Ovary (tissue), 7 donors: ENCODE measurements at regions not wholly inside any gene's neighbourhood (a gene's known extent, or its start where the extent isn't known, plus 50 kb on each side); places are given as distances from the start of the nearest gene placed in this dataset.

Source experiments
- DNase-seq, 5 donors: peaks; one replicate each; pipeline ENCODE4 v3.0.0-alpha.2; 2019 to 2020
- H3K27ac ChIP-seq, 2 donors: fragments of 200-600 bp; one replicate each; pipeline versions ENCODE4 v1.5.1 to v1.8.0; 2019 to 2022
- H3K27me3 ChIP-seq: fragments of 200-600 bp; one replicate; pipeline ENCODE4 v1.8.0; 2022
- H3K36me3 ChIP-seq: fragments of 200-600 bp; sonication (generic); one replicate; pipeline ENCODE4 v1.5.1; 2019
- H3K4me1 ChIP-seq: one replicate; pipeline ENCODE4 v1.8.1; 2013; ENCODE audit warnings: mild to moderate bottlenecking, moderate library complexity; ENCODE audit not compliant: insufficient read depth
- H3K4me3 ChIP-seq: fragments of 200-600 bp; sonication (generic); one replicate; pipeline ENCODE4 v1.5.1; 2017
- H3K9me3 ChIP-seq, 2 donors: fragments of 200-600 bp in 1 of 2; sonication (generic) in 1 of 2; one replicate each; pipeline versions ENCODE4 v1.5.1 to v1.8.1; 2013 to 2019; ENCODE audit warnings: mild to moderate bottlenecking in 1 of 2, moderate library complexity in 1 of 2
- EP300 ChIP-seq: sonication (generic); formaldehyde crosslinking; IDR thresholded peaks from one replicate; pipeline ENCODE4 v1.6.1; 2017; ENCODE audit warnings: antibody characterized with exemption
- POLR2A ChIP-seq: fragments of 450-650 bp; IDR thresholded peaks from one replicate; pipeline ENCODE4 v1.6.1; 2017; ENCODE audit warnings: antibody characterized with exemption, mild to moderate bottlenecking, moderate library complexity
- WGBS, 3 donors: extraction: QIAGEN DNeasy Blood & Tissue Kit in 1 of 3; methylation state at CpG; one replicate each; pipeline versions ENCODE4 v1.1.5 to v1.1.7; 2013 to 2017; 5-methylcytosine and 5-hydroxymethylcytosine counted together
- intact Hi-C, 4 donors: fragments of 100-400 bp; cut with DNase I; formaldehyde crosslinking; loops; one replicate each; pipeline versions ENCODE4 v1.11.0 to v1.15.1; 2022 to 2023
- TF ChIP-seq, protein P1 (sequence below), 3 donors: fragments of 450-650 bp in 2 of 3; fragments of 200-600 bp in 1 of 3; IDR thresholded peaks; one replicate each; pipeline versions ENCODE4 v1.5.1 to v1.8.0; 2016 to 2022; ENCODE audit warnings: antibody characterized with exemption in 3 of 3, mild to moderate bottlenecking in 1 of 3
- donor health status: DM: no; HTN: no; CAD: no; lungs with moderate emphysema.
- donor health status: DM: no; HTN: no; CAD: no.
- donor health status: Bipolar disorder and iron deficiency.
- donor health status: DM: no; HTN: no; CAD: no.
- donor health status: DM: yes; HTN: yes; CAD: no.

GRCh38 chr16:14375132-14375491, 254.9 kb downstream of the PARN start:
- Histone ChIP-seq H3K27ac (no peak overlapping the region), H3K27me3 (no peaks in the 10 kb centered on the region), H3K4me1 (peaks cover 4% of the 10 kb centered on the region), H3K4me3 (no peak overlapping the region), H3K9me3 (no peaks in the 10 kb centered on the region), H3K36me3 (no peaks in the 10 kb centered on the region)
- 93 to 97% (median 96%) methylated on average over 8 of the region's 8 CpGs for WGBS, 3 donors
- TF ChIP-seq POLR2A: no peak
- TF ChIP-seq EP300: no peak
- TF ChIP-seq, protein P1, sequence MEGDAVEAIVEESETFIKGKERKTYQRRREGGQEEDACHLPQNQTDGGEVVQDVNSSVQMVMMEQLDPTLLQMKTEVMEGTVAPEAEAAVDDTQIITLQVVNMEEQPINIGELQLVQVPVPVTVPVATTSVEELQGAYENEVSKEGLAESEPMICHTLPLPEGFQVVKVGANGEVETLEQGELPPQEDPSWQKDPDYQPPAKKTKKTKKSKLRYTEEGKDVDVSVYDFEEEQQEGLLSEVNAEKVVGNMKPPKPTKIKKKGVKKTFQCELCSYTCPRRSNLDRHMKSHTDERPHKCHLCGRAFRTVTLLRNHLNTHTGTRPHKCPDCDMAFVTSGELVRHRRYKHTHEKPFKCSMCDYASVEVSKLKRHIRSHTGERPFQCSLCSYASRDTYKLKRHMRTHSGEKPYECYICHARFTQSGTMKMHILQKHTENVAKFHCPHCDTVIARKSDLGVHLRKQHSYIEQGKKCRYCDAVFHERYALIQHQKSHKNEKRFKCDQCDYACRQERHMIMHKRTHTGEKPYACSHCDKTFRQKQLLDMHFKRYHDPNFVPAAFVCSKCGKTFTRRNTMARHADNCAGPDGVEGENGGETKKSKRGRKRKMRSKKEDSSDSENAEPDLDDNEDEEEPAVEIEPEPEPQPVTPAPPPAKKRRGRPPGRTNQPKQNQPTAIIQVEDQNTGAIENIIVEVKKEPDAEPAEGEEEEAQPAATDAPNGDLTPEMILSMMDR (IDR thresholded peaks at IDR 0.05): no peak
- no peak for DNase-seq
- intact Hi-C loops: no loop called here

GRCh38 chr16:14374451-14375131, 255.5 kb downstream of the PARN start:
- no peak for TF ChIP-seq EP300
- TF ChIP-seq POLR2A: no peak
- TF ChIP-seq, protein P1 (IDR thresholded peaks at IDR 0.05): no peak
- Histone ChIP-seq H3K27ac (no peak overlapping the region), H3K27me3 (no peaks in the 10 kb centered on the region), H3K4me3 (no peak overlapping the region), H3K36me3 (no peaks in the 10 kb centered on the region), H3K4me1 (peaks cover 7% of the 10 kb centered on the region), H3K9me3 (no peaks in the 10 kb centered on the region)
- intact Hi-C loops: no loop called here
- WGBS, 3 donors: 85 to 96% (median 91%) methylated on average over 10 to 11 of the region's 11 CpGs
- DNase-seq: no peak

- no peak overlapping the region for H3K27ac ChIP-seq
- TF ChIP-seq POLR2A: no peak
- no peak for TF ChIP-seq EP300
- TF ChIP-seq, protein P1 (IDR thresholded peaks at IDR 0.05): no peak
- 92 to 93% (median 93%) methylated on average over 10 of the region's 10 CpGs for WGBS, 3 donors
- H3K4me3 ChIP-seq: no peak overlapping the region
- peaks cover 7% of the 10 kb centered on the region for H3K4me1 ChIP-seq
- no peaks in the 10 kb centered on the region for H3K9me3 ChIP-seq
- DNase-seq: no peak
- intact Hi-C loops: no loop called here
- no peaks in the 10 kb centered on the region for H3K36me3 ChIP-seq
- H3K27me3 ChIP-seq: no peaks in the 10 kb centered on the region
Measured at GRCh38 chr16:14373896-14374295, 256.2 kb downstream of the PARN start.

- WGBS, 3 donors: 91 to 95% (median 92%) methylated on average over 11 to 13 of the region's 13 CpGs
Measured at GRCh38 chr16:14373406-14373805, 256.7 kb downstream of the PARN start.

GRCh38 chr16:14372471-14372870, 257.6 kb downstream of the PARN start:
- DNase-seq: no peak
- TF ChIP-seq EP300 (no peak), POLR2A (no peak)
- TF ChIP-seq, protein P1 (IDR thresholded peaks at IDR 0.05): no peak
- H3K27me3 ChIP-seq: no peaks in the 10 kb centered on the region
- H3K9me3 ChIP-seq: no peaks in the 10 kb centered on the region
- no peak overlapping the region for H3K27ac ChIP-seq
- no peaks in the 10 kb centered on the region for H3K36me3 ChIP-seq
- 50 to 63% (median 58%) methylated on average over 10 of the region's 10 CpGs for whole genome bisulfite sequencing, 3 donors
- no peak overlapping the region for H3K4me3 ChIP-seq
- peaks cover 7% of the 10 kb centered on the region for H3K4me1 ChIP-seq
- intact Hi-C loops: no loop called here

More at GRCh38 chr16:14373406-14373805, 256.7 kb downstream of the PARN start:
- Histone ChIP-seq H3K36me3 (no peaks in the 10 kb centered on the region), H3K4me3 (no peak overlapping the region), H3K27ac (no peak overlapping the region), H3K4me1 (peaks cover 7% of the 10 kb centered on the region), H3K9me3 (no peaks in the 10 kb centered on the region), H3K27me3 (no peaks in the 10 kb centered on the region)
- intact Hi-C loops: no loop called here
- no peak for DNase-seq
- TF ChIP-seq POLR2A (no peak), EP300 (no peak)
